NCI-H1092 (cell line): ENCODE measurements at regions not wholly inside any gene's neighbourhood (a gene's known extent, or its start where the extent isn't known, plus 50 kb on each side); places are given as distances from the start of the nearest gene placed in this dataset.

Experiments used
- DNase-seq: peaks from one replicate; lab custom pipeline; 2025; lab: John Stamatoyannopoulos, UW

DNA sequence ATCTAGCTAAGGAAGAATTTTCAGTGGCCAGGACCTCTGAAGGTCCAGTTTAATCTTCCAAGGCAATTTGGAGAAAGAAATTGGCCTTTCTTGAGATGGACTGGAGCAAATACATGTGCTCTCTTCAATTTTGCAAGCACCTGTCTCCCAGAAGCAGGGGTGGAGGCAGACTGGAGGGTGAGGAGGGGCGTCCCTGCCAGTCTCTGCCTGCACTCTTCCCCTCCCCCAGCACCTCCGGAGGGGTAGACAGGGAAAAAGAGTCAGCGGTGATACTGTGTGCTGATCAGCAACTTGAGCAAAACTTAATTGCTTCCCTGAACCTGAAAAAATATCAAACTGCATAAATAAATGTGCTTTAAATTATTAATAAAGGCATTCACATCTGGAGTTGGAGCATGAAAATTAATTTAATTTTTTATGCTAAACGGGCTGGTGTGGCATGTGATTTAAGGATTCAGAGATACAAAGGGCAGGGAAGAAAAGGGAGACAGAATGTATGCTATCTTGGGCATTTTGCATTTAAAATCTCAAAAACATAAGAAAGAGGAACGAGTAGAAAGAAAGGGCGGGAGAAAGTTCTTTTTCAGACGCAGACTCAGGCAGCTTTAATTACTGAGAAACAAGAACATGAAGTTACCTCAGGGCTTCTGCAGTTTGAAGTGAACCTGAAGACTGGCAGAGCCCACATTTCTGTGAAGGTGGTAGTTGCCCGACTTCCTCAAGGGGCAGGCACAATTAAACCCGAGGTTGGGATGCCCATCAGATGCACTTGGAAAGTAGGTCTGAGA is 319.7 kb downstream of the UACA start:
- DNase-seq: no peak

DNA sequence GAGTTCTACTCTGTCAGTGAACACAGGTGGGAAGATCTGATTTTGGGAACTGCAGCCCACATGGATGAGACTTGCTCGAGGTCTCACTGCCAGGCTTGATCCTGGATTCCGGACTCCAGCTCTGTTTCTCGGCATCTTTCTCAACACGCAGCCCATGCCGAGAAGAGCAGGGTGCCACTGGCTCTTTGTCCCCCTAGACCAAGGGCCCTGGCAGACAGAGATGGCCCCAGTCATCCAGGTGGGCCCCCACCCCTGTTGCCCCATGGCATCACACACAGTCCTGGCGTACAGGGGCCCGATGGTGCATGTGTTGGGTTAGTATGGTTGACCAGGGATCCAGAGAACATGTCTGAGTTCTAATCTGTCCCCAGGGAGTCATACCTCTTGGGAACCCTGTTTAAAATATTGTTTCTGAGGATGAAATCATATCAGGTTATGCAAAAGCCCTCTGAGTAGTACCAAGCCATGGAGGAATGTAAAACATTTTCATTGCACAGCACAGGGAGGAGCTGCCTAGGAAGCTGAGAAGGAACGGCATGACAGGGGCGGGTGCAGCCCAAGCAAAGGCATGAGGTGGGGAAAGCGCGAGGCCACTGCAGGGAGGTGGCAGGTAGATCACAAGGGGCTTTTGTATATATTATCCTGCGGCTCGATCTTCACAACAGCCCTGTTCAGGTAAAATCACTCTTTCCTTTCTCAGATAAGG is 320.6 kb downstream of the UACA start:
- DNase-seq: no peak

DNA sequence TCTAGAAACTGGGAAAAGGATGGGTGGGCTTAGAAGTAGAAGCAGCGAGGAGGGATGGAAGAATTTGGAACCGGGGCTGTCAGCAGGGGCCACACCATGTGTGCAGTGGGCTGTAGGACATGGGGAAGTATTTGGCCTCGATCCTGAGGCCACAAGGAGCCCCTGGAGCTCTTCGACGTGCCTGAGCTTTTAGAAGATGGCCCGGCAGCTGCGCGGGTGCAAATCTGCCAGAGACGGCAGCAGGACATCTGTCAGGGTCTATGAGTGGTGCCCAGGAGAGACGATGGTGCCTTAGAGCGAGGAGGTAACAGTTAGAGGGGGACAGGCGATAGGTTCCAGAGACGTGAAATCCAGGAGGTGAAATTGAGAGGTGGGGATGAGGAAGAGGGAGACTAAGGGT is 321.1 kb downstream of the UACA start:
- DNase-seq: no peak

- no peak for DNase-seq
Observed at GRCh38 chr15:70440416-70441138, 322.8 kb downstream of the UACA start.

DNA sequence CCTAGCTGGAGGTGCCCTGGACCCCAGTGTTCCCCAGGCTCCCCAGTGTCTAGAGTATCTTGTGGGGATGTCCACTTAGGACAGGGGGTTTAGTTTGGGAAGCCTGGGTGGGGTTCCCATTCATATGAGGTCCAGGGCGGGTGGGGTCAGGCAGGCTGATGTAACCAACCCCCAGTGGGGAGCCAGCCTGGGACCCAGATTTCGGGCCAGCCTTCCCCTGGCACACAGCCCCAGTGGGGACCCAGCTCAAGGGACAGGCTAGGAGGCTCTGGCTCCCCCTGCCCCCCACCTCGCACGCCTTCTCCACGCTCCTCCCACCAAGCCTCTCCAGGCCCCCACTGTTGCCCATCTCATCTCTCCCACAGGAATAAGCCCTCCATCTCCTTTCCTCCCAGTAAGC is 323.5 kb downstream of the UACA start:
- DNase-seq: no peak

GRCh38 chr15:70439304-70439877 is 324.0 kb downstream of the UACA start:
- DNase-seq: no peak

GRCh38 chr15:70438776-70439175 is 324.6 kb downstream of the UACA start:
- DNase-seq: no peak

GRCh38 chr15:70437882-70438451 is 325.4 kb downstream of the UACA start:
- no peak for DNase-seq

DNA sequence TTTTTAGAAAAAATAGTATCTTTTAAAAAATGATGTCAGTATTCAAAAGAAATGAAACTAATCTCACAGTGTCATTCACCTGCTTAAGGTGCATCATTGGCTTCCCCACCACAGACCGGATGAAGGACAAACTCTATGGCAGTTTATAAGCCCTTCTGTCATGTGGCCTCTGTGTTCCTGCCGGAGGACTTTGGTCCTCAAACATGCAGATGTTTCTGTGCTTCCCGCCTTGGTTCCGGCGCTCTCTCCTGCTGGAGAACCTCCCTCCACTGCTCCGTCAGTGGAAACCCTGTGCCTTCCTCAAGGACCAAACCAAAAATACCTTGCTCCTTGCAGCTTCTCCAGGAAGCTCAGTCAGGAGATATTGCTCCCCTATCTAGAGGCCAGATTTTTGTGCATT is 326.3 kb downstream of the UACA start:
- DNase-seq: no peak

DNA sequence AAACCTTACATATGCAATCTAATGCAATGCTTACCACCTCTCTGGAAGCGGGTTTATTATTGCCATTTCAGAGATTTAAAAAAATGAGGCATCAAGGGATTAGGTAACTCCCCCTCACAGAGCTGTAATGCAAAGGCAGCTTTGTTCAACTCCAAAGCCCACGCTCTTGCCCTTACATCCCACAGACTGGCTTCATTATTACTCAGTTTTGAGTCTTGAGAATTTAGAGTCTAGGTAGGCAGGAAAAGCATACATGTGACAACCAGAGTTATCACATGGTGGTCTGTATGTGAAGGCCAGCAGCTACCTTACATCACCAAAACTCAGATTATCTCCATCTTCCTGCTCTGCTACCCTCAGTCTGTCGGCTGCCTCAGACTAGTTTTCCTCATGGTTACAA is 326.9 kb downstream of the UACA start:
- no peak for DNase-seq

- no peak for DNase-seq
Observed at GRCh38 chr15:70435872-70436271, 327.5 kb downstream of the UACA start.

DNA sequence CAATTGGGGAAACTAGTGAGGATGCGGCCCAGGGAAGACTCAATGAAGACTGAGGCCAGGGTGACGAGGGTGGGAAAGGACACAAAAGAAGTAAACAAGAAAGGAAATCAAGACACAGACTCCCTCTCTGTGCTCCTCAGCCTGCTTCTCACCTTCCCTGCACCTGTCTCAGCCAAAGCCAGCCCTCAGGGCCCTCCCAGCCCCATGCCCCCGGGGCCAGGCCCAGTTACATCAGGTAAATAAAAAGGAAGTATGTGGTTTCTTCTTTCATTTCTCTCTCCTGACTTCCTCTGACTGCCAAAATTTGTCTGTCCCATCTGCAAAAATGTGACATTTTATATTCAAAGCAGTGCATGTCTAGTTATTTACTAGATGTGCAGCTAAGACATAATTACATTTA is 328.0 kb downstream of the UACA start:
- no peak for DNase-seq

- no peak for DNase-seq
Observed at GRCh38 chr15:70433586-70434324, 329.6 kb downstream of the UACA start.

DNA sequence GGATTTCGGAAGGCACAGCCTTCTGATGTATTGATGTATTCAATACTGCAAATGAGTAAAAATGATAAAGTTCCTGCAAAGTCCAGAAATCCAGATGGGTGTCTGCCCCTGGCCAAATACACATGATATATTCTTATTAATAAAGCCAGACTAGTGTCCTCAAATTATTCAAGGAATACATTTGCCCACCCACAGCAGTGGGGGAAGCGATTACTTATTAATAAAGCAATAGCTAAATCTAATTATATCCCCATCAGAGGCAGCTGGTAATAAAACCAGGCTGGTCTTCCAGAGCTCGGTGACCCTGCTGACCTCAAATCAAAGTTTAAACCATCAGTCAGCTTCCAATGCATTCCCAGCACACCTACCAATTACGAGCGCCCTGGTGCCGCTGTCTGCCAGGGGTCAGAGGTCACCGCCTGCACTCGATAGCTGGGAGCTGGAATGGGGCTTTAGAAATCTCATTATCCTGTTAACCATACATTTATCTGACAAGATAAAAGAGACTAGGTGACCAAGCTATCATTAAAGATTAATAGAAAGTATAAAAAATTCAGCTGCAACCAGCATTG is 330.3 kb downstream of the UACA start:
- no peak for DNase-seq

- DNase-seq: no peak
Observed at GRCh38 chr15:70431854-70432253, 331.5 kb downstream of the UACA start.

GRCh38 chr15:70430069-70430468 is 332.4 kb upstream of the TLE3 start:
- no peak for DNase-seq

- DNase-seq: no peak
Observed at GRCh38 chr15:70429056-70429722, 331.5 kb upstream of the TLE3 start.

GRCh38 chr15:70428211-70428822 is 330.6 kb upstream of the TLE3 start:
- no peak for DNase-seq

DNA sequence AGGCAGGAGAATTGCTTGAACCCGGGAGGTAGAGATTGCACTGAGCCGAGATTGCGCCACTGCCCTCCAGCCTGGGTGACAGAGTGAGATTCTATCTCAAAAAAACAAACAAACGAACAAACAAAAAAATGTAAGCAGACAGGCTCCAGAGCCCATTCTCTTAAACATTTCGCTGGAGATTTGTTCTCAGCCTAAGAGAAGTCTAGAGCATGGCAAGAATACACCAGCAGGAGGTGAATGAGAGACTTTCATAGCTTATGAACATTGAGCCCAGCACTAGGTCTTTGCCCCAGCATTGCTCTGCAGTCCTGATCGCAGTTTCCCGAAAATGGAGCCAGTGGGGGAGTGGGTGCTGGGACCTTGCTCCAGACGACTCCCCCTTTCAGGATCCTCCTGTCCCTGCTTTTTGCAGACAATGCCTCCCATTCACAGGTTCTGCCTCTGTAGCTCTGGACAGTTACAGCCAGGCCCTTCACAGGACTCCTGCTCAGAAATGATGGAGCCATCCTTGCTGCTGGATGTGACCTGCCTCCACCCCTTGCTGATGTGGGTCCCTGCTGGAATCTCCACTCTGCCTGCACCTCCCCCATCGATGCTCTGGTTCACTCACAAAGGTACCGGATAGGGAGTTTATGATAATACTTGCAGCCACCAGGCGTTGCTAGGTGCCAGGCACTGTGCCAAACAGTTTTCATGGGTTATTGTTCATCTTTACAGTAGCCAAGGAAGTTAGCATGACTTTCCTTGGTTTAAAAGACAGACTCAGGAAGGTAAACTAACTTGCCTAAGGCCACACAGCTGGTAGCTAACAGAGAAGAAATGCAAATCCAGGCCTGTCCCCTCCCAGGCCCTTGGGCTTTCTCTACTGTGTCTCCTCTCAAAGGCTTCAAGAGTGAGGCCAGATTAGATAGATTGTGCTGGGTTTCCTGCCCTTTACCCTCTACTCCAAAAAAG is 329.7 kb upstream of the TLE3 start:
- no peak for DNase-seq
